GM18870 (cell line): ENCODE measurements at regions not wholly inside any gene's neighbourhood (a gene's known extent, or its start where the extent isn't known, plus 50 kb on each side); places are given as distances from the start of the nearest gene placed in this dataset.
"Not testable (repeated sequence)": the region's sequence is repeated elsewhere in the genome, so short reads cannot be mapped to it uniquely, and the experiment has no call there.

Experiments used
- ATAC-seq: cut with Tn5 transposase; IDR thresholded peaks from one replicate; pipeline ENCODE4 v1.9.1; 2021; ENCODE audit warnings: moderate library complexity; ENCODE audit not compliant: unreplicated experiment

- peak; percentile 75 for ATAC-seq
Observed at GRCh38 chr6:12608016-12608860, 108.3 kb upstream of the PHACTR1 start.

GRCh38 chr6:12608874-12609273, 107.7 kb upstream of the PHACTR1 start:
- ATAC-seq = peak; percentile 13

- ATAC-seq = no peak
Observed at GRCh38 chr6:12609751-12610150, 106.8 kb upstream of the PHACTR1 start.

- no peak for ATAC-seq
Observed at GRCh38 chr6:12610862-12611261, 105.7 kb upstream of the PHACTR1 start.

- no peak for ATAC-seq
Observed at GRCh38 chr6:12613811-12614210, 102.8 kb upstream of the PHACTR1 start.

GRCh38 chr6:12614456-12614855, 102.1 kb upstream of the PHACTR1 start:
- ATAC-seq = no peak

GRCh38 chr6:12618296-12618695, 98.3 kb upstream of the PHACTR1 start:
- ATAC-seq = no peak

- no peak for ATAC-seq
Observed at GRCh38 chr6:12621754-12622153, 94.8 kb upstream of the PHACTR1 start.

GRCh38 chr6:12622566-12622965, 94.0 kb upstream of the PHACTR1 start:
- no peak for ATAC-seq

GRCh38 chr6:12624142-12624837, 92.3 kb upstream of the PHACTR1 start:
- ATAC-seq = no peak

GRCh38 chr6:12627053-12627452, 89.5 kb upstream of the PHACTR1 start:
- no peak for ATAC-seq

GRCh38 chr6:12628327-12628726, 88.2 kb upstream of the PHACTR1 start:
- no peak for ATAC-seq

GRCh38 chr6:12633746-12634145, 82.8 kb upstream of the PHACTR1 start:
- ATAC-seq = not testable (repeated sequence)

GRCh38 chr6:12635375-12635774, 81.2 kb upstream of the PHACTR1 start:
- ATAC-seq = no peak

- ATAC-seq = no peak
Observed at GRCh38 chr6:12635813-12636212, 80.8 kb upstream of the PHACTR1 start.

- no peak for ATAC-seq
Observed at GRCh38 chr6:12636336-12636735, 80.2 kb upstream of the PHACTR1 start.

- no peak for ATAC-seq
Observed at GRCh38 chr6:12637960-12638641, 78.5 kb upstream of the PHACTR1 start.

GRCh38 chr6:12640438-12640837, 76.1 kb upstream of the PHACTR1 start:
- ATAC-seq = no peak

- ATAC-seq = not testable (repeated sequence)
Observed at GRCh38 chr6:12641785-12642184, 74.8 kb upstream of the PHACTR1 start.

- ATAC-seq = no peak
Observed at GRCh38 chr6:12645941-12646340, 70.6 kb upstream of the PHACTR1 start.

- no peak for ATAC-seq
Observed at GRCh38 chr6:12648171-12648570, 68.4 kb upstream of the PHACTR1 start.

- ATAC-seq = no peak
Observed at GRCh38 chr6:12649325-12649724, 67.2 kb upstream of the PHACTR1 start.
